OCI-LY3 (cell line): ENCODE measurements at regions not wholly inside any gene's neighbourhood (a gene's known extent, or its start where the extent isn't known, plus 50 kb on each side); places are given as distances from the start of the nearest gene placed in this dataset.

Experiments used
- EZH2phosphoT487 ChIP-seq: fragments of 200-600 bp; shearing (Covaris generic); IDR thresholded peaks from 2 replicates; pipeline ENCODE4 v1.6.1; 2018; ENCODE audit warnings: antibody characterized with exemption, mixed run types, low read depth
- TF ChIP-seq, protein P1 (sequence below): fragments of 200-600, 300-600 bp; sonication (generic); IDR thresholded peaks from 2 replicates; pipeline ENCODE4 v1.5.1; 2014; ENCODE audit warnings: antibody characterized with exemption, low read length, low read depth

DNA sequence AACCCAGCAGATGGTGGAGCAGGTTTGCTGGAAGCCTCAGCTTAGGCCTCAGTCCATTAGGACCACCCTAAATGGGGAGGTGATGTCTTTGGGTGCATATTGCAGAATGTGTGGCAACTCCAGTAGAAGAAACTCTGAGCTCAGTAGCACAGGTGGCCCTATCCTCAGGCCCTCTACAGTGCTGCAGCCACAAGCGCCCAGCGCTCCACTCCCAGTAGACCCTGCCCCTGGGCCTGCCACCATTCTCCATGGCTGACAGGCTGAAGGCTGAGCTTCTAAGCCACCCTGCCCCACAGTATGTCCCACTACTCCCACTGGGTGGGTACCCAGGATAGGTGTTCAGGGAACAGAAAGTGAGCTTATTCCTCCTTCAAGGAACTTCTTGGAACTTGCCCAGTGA lies 162.8 kb upstream of the MAMLD1 start:
- TF ChIP-seq, protein P1, sequence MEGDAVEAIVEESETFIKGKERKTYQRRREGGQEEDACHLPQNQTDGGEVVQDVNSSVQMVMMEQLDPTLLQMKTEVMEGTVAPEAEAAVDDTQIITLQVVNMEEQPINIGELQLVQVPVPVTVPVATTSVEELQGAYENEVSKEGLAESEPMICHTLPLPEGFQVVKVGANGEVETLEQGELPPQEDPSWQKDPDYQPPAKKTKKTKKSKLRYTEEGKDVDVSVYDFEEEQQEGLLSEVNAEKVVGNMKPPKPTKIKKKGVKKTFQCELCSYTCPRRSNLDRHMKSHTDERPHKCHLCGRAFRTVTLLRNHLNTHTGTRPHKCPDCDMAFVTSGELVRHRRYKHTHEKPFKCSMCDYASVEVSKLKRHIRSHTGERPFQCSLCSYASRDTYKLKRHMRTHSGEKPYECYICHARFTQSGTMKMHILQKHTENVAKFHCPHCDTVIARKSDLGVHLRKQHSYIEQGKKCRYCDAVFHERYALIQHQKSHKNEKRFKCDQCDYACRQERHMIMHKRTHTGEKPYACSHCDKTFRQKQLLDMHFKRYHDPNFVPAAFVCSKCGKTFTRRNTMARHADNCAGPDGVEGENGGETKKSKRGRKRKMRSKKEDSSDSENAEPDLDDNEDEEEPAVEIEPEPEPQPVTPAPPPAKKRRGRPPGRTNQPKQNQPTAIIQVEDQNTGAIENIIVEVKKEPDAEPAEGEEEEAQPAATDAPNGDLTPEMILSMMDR: no peak
- TF ChIP-seq EZH2phosphoT487: no peak
